HCT116 (cell line): ENCODE measurements at regions not wholly inside any gene's neighbourhood (a gene's known extent, or its start where the extent isn't known, plus 50 kb on each side); places are given as distances from the start of the nearest gene placed in this dataset.

ENCODE experiments used
- ATAC-seq: fragments of 200-7000 bp; cut with Tn5 transposase; 2 replicates; pipeline ENCODE4 v1.9.1; 2020; ENCODE audit warnings: mild to moderate bottlenecking, moderate library complexity
- BruUV-seq: library from RNA; stranded (reverse); fragments of 400-500 nt; replicated peaks from 2 replicates; lab custom pipeline; 2021; lab: Mats Ljungman, UMichigan
- CTCF ChIA-PET: fragments of 300-600 bp; sonication (Branson Sonifier 250); formaldehyde crosslinking; loops from one replicate; lab custom pipeline; 2021; ENCODE audit warnings: antibody characterized with exemption; lab: Charles Lee
- POLR2A ChIA-PET: fragments of 300-600, 350-600 bp; sonication (Branson Sonifier 250); formaldehyde crosslinking; loops from one replicate; lab custom pipeline; 2021; ENCODE audit warnings: antibody characterized with exemption; lab: Charles Lee
- RAD21 ChIA-PET, 2 experiments: fragments of 300-600 bp; sonication (Branson Sonifier 250); formaldehyde crosslinking; loops; one replicate each; lab custom pipeline; 2023; ENCODE audit warnings: low total read pairs in 2 of 2; ENCODE audit not compliant: uncharacterized antibody in 2 of 2, unreplicated experiment in 2 of 2, low non-redundant PET in 1 of 2; lab: Charles Lee
- DNase-seq: peaks from one replicate; pipeline ENCODE4 v3.0.0-alpha.2; 2010; ENCODE audit warnings: low read depth, low spot score
- H2AFZ ChIP-seq: fragments of 200-600 bp; shearing (Covaris generic), sonication (generic); 2 replicates; pipeline ENCODE4 v1.6.1; 2017; ENCODE audit warnings: low read depth, mixed run types, mixed read lengths, antibody characterized with exemption, low read length; ENCODE audit not compliant: poor library complexity, severe bottlenecking
- H3K27ac ChIP-seq: 2 replicates; pipeline ENCODE4 v1.5.1; 2012; ENCODE audit warnings: low read depth, low read length
- H3K27me3 ChIP-seq: fragments of 200-600 bp; sonication (generic); 2 replicates; pipeline ENCODE4 v1.6.1; 2016; ENCODE audit warnings: mixed run types, low read length, mixed read lengths; ENCODE audit not compliant: insufficient read depth
- H3K36me3 ChIP-seq, 2 experiments: fragments of 200-500 bp in 1 of 2; fragments of 200-600 bp in 1 of 2; sonication (Bioruptor generic) in 1 of 2; sonication (generic) in 1 of 2; 2 replicates each; pipeline versions ENCODE4 v1.5.1 to v1.6.1; 2014 to 2016; ENCODE audit warnings: low read length in 2 of 2, inconsistent platforms in 1 of 2, mixed read lengths in 1 of 2, mixed run types in 1 of 2; ENCODE audit not compliant: insufficient read depth in 2 of 2, control insufficient read depth in 1 of 2
- H3K4me1 ChIP-seq, 2 experiments: fragments of 200-600 bp in 1 of 2; sonication (generic) in 1 of 2; 2 replicates each; pipeline versions ENCODE4 v1.5.1 to v1.6.1; 2012 to 2017; ENCODE audit warnings: low read length in 2 of 2, inconsistent platforms in 1 of 2, mild to moderate bottlenecking in 1 of 2, mixed read lengths in 1 of 2, mixed run types in 1 of 2, moderate library complexity in 1 of 2; ENCODE audit not compliant: insufficient read depth in 2 of 2, control insufficient read depth in 1 of 2
- H3K4me2 ChIP-seq: fragments of 200-600 bp; sonication (generic); 2 replicates; pipeline ENCODE4 v1.6.1; 2017; ENCODE audit warnings: mixed run types, low read length, mixed read lengths
- H3K4me3 ChIP-seq, 2 experiments: fragments of 200-600 bp in 1 of 2; sonication (generic) in 1 of 2; replicated peaks in 1 of 2; 2 replicates each; pipeline ENCODE4 v1.5.1; 2011 to 2016; ENCODE audit warnings: low read length in 2 of 2, control low read depth in 1 of 2, low read depth in 1 of 2, mild to moderate bottlenecking in 1 of 2, mixed read lengths in 1 of 2, mixed run types in 1 of 2
- H3K79me2 ChIP-seq: fragments of 200-600 bp; sonication (generic); 2 replicates; pipeline ENCODE4 v1.6.1; 2017; ENCODE audit warnings: mild to moderate bottlenecking, mixed run types, low read length, moderate library complexity, mixed read lengths; ENCODE audit not compliant: insufficient read depth
- H3K9ac ChIP-seq: fragments of 200-600 bp; sonication (generic); 2 replicates; pipeline ENCODE4 v1.6.1; 2016; ENCODE audit warnings: low read length, mixed read lengths
- H3K9me2 ChIP-seq: fragments of 200-600 bp; sonication (generic), shearing (Covaris generic); 2 replicates; pipeline ENCODE4 v1.6.1; 2017; ENCODE audit warnings: mixed run types, mild to moderate bottlenecking, moderate library complexity; ENCODE audit not compliant: insufficient read depth
- H3K9me3 ChIP-seq, 2 experiments: fragments of 200-500 bp in 1 of 2; fragments of 200-600 bp in 1 of 2; sonication (Bioruptor generic) in 1 of 2; sonication (generic) in 1 of 2; 2 replicates each; pipeline ENCODE4 v1.6.1; 2014 to 2017; ENCODE audit warnings: low read length in 2 of 2, mixed read lengths in 2 of 2, inconsistent platforms in 1 of 2, low read depth in 1 of 2, mild to moderate bottlenecking in 1 of 2, mixed run types in 1 of 2, moderate library complexity in 1 of 2; ENCODE audit not compliant: control insufficient read depth in 1 of 2, insufficient read depth in 1 of 2
- H4K20me1 ChIP-seq: fragments of 200-600 bp; sonication (generic), shearing (Covaris generic); 2 replicates; pipeline ENCODE4 v1.6.1; 2017; ENCODE audit warnings: mixed run types, mild to moderate bottlenecking, moderate library complexity; ENCODE audit not compliant: insufficient read depth
- CBX3 ChIP-seq: IDR thresholded peaks from 2 replicates; pipeline ENCODE4 v1.6.1; 2012; ENCODE audit warnings: low read depth
- EGR1 ChIP-seq: IDR thresholded peaks from 2 replicates; pipeline ENCODE4 v1.6.1; 2012; ENCODE audit warnings: low read depth
- ELF1 ChIP-seq: IDR thresholded peaks from 2 replicates; pipeline ENCODE4 v1.6.1; 2012; ENCODE audit warnings: low read depth, borderline replicate concordance
- EZH2 ChIP-seq: fragments of 200-600 bp; sonication (generic); IDR thresholded peaks from 2 replicates; pipeline ENCODE4 v1.6.1; 2017; ENCODE audit warnings: antibody characterized with exemption, mixed run types
- EZH2phosphoT487 ChIP-seq: fragments of 200-600 bp; IDR thresholded peaks from 2 replicates; pipeline ENCODE4 v1.6.1; 2018; ENCODE audit warnings: antibody characterized with exemption, borderline replicate concordance
- JUND ChIP-seq: IDR thresholded peaks from 2 replicates; pipeline ENCODE4 v1.6.1; 2012
- POLR2AphosphoS5 ChIP-seq: IDR thresholded peaks from 2 replicates; pipeline ENCODE4 v1.6.1; 2011; ENCODE audit warnings: mild to moderate bottlenecking, low read depth, low read length, moderate library complexity
- SIN3A ChIP-seq: IDR thresholded peaks from 2 replicates; pipeline ENCODE4 v1.6.1; 2012; ENCODE audit warnings: low read depth
- intact Hi-C: fragments of 100-400 bp; cut with micrococcal nuclease; formaldehyde crosslinking; loops from 2 replicates; pipeline ENCODE4 v1.10.0; 2022
- TF ChIP-seq, protein P1 (sequence below), 3 experiments: fragments of 200-600 bp in 1 of 3; sonication (generic) in 1 of 3; IDR thresholded peaks in 2 of 3; conservative IDR thresholded peaks in 1 of 3; 2 replicates each; pipeline ENCODE4 v1.5.1; 2012 to 2017; ENCODE audit warnings: low read depth in 2 of 3, low read length in 2 of 3, antibody characterized with exemption in 1 of 3, borderline replicate concordance in 1 of 3, control low read depth in 1 of 3, mild to moderate bottlenecking in 1 of 3, mixed read lengths in 1 of 3, mixed run types in 1 of 3, moderate library complexity in 1 of 3; ENCODE audit not compliant: insufficient read depth in 1 of 3

- ChIA-PET POLR2A (no interaction called here), RAD21 (no interaction called here), CTCF (no interaction called here)
- intact Hi-C loops: no loop called here
- Histone ChIP-seq H4K20me1 (no peaks in the 10 kb centered on the region), H3K36me3 (no peaks in the 10 kb centered on the region), H2AFZ (no peak overlapping the region), H3K9me3 (no peaks in the 10 kb centered on the region), H3K4me2 (no peak overlapping the region), H3K9me2 (no peaks in the 10 kb centered on the region), H3K9ac (no peak overlapping the region), H3K79me2 (no peaks in the 10 kb centered on the region), H3K4me1 (peaks cover 0 to 7% of the 10 kb centered on the region in 2 experiments; a peak in 1 of 4 replicates), H3K27ac (no peak overlapping the region), H3K4me3 (no peak overlapping the region), H3K27me3 (no peaks in the 10 kb centered on the region)
- no peak for DNase-seq
- TF ChIP-seq JUND (no peak), EGR1 (no peak), POLR2AphosphoS5 (no peak)
- no TSS peak for BruUV-seq
- ATAC-seq: no peak
These were observed 201.7 kb upstream of the KCTD7 start for GRCh38 chr7:66426996-66427395.

- no peaks in the 10 kb centered on the region for H4K20me1 ChIP-seq
- DNase-seq (no peak), ATAC-seq (no peak)
- H3K36me3 ChIP-seq: no peaks in the 10 kb centered on the region
- H3K27ac ChIP-seq: no peak overlapping the region
- peaks cover 0 to 7% of the 10 kb centered on the region in 2 experiments; a peak in 1 of 4 replicates for H3K4me1 ChIP-seq
- no peak overlapping the region for H3K4me2 ChIP-seq
- H3K27me3 ChIP-seq: no peaks in the 10 kb centered on the region
- H3K4me3 ChIP-seq: no peak overlapping the region
- H3K79me2 ChIP-seq: no peaks in the 10 kb centered on the region
- no TSS peak for BruUV-seq
- no peak overlapping the region for H2AFZ ChIP-seq
- CTCF ChIA-PET: no interaction called here
- H3K9me2 ChIP-seq: no peaks in the 10 kb centered on the region
- POLR2A ChIA-PET: no interaction called here
- intact Hi-C loops: no loop called here
- no peak overlapping the region for H3K9ac ChIP-seq
- RAD21 ChIA-PET: no interaction called here
- TF ChIP-seq CBX3: no peak
- TF ChIP-seq EZH2: no peak
- TF ChIP-seq SIN3A: no peak
- TF ChIP-seq, protein P1, sequence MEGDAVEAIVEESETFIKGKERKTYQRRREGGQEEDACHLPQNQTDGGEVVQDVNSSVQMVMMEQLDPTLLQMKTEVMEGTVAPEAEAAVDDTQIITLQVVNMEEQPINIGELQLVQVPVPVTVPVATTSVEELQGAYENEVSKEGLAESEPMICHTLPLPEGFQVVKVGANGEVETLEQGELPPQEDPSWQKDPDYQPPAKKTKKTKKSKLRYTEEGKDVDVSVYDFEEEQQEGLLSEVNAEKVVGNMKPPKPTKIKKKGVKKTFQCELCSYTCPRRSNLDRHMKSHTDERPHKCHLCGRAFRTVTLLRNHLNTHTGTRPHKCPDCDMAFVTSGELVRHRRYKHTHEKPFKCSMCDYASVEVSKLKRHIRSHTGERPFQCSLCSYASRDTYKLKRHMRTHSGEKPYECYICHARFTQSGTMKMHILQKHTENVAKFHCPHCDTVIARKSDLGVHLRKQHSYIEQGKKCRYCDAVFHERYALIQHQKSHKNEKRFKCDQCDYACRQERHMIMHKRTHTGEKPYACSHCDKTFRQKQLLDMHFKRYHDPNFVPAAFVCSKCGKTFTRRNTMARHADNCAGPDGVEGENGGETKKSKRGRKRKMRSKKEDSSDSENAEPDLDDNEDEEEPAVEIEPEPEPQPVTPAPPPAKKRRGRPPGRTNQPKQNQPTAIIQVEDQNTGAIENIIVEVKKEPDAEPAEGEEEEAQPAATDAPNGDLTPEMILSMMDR (IDR thresholded peaks at IDR 0.05 in 2 of 3, conservative IDR thresholded peaks at IDR 0.05 in 1 of 3; ENCODE audit: borderline replicate concordance in 1 of 3, insufficient read depth in 1 of 3, low read depth in 2 of 3, low read length in 2 of 3): no peak
- TF ChIP-seq EZH2phosphoT487: no peak
- TF ChIP-seq ELF1: no peak
- no peaks in the 10 kb centered on the region for H3K9me3 ChIP-seq
These were observed 200.7 kb upstream of the KCTD7 start for GRCh38 chr7:66427956-66428355.
